NCI-H774 (cell line): ENCODE measurements at regions not wholly inside any gene's neighbourhood (a gene's known extent, or its start where the extent isn't known, plus 50 kb on each side); places are given as distances from the start of the nearest gene placed in this dataset.
"Not testable (repeated sequence)": the region's sequence is repeated elsewhere in the genome, so short reads cannot be mapped to it uniquely, and the experiment has no call there.

Experiments used
- DNase-seq: peaks from one replicate; lab custom pipeline; 2025; lab: John Stamatoyannopoulos, UW

DNA sequence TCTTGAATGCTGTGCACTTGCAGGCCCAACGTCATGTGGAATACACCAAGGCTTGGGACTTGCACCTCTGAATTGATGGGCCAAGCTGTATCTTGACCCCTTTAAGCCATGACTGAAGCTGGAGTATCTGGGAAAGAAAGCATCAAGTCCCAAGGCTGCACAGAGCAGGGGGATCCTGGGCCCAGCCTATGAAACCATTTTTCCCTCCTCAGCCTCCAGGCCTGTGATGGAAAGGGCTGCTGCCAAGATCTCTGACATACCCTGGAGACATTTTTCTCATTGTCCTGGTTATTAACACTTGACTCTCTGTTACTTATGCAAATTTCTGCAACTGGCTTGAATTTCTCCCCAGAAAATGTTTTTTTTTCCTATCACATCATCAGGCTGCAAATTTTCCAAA is 174.0 kb upstream of the SNX2 start:
- no peak for DNase-seq

DNA sequence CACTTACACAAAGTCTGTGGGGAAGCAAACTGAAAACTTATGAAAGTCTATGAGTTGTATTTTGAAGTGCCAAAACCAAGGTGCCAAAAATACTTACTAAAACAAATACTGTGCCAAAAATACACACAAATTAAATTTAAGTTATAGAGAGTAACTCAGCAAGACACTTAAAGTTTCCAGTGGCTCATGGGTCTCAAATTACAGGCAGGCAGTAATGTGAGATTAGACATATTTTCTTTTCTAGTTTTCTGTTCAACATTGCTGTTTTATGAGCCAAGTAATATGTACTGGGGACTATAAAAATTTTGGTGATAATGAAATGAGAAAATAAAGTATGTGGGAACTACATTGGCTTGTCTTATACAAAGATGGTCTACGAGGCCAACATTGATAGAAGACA is 172.2 kb upstream of the SNX2 start:
- no peak for DNase-seq

DNA sequence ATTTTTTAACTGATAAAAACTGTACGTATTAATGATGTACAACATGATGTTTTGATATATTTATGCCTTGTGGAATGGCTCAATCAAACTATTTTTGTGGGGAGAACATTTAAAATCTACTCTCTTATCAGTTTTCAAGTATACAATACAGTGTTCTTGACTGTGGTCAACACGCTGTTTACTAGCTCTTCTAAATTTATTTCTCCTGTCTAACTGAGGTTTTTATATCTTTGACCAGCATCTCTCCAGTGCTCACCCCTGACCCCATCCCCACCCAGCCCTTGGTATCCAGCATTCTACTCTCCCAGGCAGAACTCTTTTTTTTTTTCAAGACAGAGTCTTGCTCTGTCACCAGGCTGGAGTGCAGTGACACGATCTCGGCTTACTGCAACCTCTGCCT is 169.6 kb upstream of the SNX2 start:
- DNase-seq: no peak

DNA sequence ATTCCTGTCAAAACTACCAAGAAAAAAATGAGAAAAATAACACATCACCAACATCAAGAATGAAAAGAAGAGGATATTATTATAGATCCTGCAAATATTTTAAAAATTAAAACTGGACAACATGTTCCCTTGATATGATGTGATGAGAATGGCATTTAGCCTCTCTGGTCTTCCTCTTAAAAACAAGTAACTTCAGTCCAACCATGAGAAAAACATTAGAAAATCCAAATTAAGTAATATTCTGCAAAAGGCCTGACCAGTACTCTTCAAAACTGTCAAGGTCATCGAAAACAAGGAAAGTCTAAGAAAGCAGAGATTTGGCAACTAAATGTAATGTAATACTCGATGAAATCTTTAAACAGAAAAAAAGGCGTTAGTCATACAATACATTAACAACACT is 167.1 kb upstream of the SNX2 start:
- DNase-seq: no peak

DNA sequence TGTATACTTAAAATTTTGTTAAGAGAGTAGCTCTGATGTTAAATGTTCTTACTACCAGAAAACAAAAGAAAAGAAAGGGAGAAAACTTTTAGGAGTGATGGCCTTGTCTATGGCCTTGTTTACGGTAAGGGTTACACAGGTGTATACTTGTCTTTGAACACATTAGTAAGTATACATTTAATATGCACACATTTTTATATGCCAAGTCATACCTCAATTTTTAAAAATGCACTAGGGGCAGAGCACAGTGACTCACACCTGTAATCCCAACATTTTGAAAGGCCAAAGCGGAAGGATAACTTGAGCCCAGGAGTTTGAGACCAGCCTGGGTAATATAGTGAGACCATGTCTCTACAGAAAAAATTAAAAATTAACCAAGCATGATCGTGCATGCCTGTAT is 166.7 kb upstream of the SNX2 start:
- DNase-seq: no peak

DNA sequence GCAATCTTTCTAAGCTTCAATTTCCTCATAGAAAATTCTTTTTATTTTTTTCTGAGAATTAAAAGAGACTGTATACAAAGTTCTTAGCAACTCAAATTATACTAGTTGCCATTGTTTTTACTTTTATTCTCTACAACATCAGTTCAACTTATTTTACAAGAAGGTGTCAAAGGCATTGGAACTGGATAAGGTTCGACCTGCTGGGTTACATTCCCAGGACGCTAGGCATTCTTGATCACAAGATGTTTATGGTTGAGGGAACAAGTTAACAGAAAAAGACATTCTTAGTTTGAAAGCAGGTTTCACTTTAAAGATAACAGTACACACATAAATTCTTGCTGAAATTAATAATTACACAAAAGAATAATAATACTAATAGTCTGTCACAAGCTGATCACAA is 163.5 kb upstream of the SNX2 start:
- DNase-seq: no peak

DNA sequence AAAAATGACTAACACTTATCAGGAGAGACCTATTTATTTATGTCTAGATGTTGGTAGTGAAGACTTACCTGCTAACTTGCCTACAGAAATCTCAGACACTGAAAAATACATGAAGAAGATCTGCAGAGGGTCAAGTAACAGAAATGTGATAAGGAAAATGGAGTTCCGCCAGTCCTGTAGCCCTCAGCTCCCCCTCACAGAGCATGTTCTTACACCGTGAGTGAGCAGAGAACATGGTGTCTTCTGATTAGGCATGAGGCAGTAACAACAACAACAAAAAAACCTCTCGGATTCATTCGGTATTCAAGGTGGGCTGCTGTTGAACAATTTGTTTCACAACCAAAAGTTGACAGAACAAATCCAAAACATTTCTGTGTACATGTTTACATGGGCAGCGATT is 162.0 kb upstream of the SNX2 start:
- no peak for DNase-seq

DNA sequence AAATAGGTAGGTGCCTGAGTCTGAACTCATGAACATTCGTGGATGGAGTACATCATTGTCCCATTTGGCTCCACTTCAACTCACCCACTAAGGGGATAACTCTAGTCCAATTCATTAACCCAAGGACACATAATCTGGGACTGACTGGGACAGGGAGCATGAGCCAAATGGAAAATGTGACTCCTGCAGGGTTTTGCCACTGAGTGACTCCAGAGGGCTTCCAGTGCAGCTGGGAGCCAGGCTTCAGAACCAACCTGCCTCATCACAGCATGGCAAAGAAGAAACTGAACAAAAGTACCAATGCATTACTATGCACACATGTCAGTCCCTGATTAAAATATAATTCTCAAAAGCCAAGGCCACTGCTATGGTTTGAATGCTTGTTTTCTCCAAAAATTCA is 159.7 kb upstream of the SNX2 start:
- DNase-seq: no peak

DNA sequence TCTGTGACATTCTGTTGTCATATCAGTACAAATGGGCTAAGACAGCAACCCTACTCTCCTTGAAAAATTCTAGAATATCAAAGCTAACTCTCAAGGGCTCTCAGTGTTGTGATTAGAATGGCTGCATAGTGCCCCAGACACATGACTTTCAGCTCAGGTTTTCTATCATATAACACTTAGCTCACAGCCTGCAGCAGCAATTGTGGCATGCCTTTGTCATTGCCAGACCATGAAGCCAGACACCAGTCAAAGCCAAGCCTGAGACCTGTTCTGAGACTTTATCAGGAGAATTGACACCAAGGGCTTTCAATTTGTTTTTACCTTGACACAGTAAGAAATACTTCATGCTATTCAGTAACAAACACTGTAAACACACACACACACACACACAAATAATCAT is 159.0 kb upstream of the SNX2 start:
- DNase-seq: no peak

DNA sequence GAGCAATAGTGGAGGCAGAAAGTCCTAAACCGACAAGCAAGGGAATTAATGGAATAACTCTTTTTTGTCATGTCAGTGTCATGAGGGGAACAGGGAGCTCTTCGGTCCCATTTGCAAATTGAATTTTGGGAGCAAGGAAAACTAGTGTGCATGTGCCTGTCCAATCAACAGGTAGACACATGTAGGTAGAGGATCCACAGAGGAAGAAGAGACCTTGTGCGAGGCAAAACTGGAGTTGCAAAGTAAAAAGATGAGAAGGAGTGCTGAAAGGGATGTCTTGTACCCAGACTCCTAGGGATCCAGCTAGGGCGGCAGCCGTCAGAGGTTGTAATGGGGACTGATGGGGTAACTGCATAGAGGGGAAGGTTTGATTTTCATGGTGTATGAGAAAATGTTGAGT is 156.8 kb upstream of the SNX2 start:
- not testable (repeated sequence) for DNase-seq

DNA sequence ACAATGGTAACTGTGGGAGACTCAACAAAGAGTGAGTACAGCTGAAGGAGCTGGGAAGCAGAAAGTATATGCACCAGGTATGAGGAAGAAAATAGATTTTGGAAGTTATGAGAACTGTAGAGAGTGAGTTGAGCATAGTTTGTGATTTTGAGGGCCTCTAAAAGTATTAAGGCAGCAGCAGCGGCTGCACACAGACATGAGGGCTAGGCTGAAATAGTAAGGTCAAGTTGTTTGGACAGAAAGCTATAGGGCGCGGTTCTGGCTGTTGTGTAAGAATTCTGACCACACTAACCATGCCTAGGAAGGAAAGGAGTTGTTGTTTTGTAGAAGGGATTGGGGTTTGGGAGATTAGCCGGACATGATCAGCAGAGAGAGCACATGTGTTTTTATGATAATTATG is 154.1 kb upstream of the SNX2 start:
- DNase-seq: not testable (repeated sequence)

DNA sequence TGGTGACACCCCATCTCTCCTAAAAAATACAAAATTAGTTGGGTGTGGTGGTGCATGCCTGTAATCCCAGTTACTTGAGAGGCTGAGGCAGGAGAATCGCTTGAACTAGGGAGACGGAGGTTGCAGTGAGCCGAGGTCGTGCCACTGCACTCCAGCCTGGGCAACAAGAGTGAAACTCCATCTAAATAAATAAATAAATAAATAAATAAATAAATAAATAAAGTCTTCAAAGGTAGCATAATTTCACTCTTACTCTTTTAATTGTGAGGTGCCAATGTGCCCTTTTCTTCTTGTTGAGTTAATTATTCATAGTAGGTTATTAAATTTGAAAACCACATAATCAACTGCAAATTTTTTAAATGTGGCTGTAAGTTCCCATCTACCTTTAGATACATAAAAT is 146.2 kb upstream of the SNX2 start:
- not testable (repeated sequence) for DNase-seq

DNA sequence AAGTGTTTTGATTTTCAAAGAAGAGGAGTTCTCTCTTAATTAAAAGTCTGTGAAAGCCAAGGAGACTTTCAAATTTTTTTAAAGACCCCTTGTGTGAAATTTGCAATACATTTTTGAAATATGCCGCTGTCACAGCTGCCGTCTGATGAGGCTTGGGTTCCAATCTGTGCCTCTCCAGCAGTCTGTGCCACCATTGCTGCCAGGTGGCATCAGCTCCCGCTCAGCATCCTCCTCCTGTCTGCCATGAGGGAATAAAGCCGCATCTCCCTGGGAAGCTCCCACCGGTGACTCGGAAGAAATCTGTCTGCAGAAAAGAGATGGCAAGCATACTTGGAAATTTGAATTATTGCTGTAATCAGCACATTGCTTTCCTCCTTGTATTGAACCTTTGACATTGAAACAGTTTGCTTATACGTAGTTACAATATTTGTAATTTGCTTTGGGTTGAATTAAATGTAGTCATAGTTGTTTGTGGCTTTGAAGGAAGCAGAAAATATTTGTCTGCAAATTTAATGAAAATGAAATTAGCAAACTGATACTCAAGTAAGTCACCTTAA is 145.7 kb upstream of the SNX2 start:
- no peak for DNase-seq

DNA sequence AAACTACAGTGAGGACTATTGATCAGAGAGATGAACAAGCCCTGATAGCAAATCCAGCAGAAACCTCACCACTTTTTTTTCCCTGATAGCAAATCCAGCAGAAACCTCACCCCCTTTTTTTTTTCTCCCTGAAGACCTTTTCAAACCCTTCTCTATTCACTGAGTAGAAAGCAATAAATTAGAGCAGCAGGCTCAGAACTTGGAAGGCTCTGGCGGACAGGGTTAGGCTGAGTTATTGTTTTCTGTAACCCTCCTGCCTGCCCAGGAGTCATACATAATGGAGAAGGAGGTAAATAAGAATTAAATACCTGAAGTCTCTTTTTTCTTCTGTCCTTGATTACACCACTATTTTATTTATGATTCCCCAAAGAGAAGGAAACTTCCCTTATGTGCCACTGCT is 136.3 kb upstream of the SNX2 start:
- no peak for DNase-seq

DNA sequence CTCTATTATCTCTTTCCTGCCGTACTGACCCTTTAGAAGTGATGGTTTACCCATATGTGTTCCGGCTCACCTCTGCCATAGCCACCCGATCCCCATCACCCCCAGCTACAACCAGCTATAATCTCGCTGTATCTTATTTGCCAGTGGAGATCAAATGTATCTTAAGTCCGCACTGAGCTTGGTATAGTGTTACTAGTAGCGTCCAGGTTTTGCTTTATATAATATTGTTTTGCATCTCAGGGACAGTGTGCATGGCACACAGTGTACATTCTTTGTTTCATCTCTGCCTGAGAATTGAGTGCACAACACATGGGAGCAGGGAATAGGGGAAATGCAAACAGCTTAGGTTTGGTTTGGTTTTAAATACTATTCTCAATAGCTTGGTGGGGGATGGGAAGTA is 135.8 kb upstream of the SNX2 start:
- no peak for DNase-seq

DNA sequence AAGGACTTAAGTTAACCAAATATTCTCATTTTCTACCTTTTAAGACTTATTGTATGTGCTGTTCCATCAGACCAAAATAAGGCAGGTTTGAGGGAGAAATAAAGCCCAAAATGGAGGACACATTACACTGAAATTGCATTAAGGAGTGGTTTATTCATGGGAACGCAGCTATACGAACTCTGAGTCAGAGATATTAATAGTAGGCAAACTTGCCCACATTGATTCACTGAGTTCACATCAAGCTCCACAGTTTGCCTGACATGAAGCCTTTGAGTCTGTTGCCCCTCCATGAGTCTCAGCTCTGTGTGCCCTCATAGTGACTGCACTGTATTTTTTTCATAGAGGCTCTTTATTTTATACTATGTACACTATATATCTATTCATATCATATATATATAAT is 135.0 kb upstream of the SNX2 start:
- no peak for DNase-seq

DNA sequence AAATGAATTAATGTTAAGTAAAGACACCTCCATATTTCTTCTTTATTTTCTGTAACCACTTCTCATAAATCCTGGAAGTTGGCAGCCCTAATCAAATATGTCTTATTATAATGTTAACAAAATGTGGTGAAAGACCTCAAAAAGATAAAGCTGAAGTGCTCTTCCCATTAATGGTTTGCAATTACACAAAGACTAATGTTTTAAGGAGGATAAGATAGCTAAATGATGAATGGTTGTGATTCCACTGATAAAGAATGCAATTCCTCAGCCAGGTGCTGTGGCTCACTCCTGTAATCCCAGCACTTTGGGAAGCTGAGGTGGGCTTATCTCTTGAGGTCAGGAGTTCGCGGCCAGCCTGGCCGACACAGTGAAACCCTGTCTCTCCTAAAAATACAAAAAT is 125.8 kb upstream of the SNX2 start:
- DNase-seq: no peak

DNA sequence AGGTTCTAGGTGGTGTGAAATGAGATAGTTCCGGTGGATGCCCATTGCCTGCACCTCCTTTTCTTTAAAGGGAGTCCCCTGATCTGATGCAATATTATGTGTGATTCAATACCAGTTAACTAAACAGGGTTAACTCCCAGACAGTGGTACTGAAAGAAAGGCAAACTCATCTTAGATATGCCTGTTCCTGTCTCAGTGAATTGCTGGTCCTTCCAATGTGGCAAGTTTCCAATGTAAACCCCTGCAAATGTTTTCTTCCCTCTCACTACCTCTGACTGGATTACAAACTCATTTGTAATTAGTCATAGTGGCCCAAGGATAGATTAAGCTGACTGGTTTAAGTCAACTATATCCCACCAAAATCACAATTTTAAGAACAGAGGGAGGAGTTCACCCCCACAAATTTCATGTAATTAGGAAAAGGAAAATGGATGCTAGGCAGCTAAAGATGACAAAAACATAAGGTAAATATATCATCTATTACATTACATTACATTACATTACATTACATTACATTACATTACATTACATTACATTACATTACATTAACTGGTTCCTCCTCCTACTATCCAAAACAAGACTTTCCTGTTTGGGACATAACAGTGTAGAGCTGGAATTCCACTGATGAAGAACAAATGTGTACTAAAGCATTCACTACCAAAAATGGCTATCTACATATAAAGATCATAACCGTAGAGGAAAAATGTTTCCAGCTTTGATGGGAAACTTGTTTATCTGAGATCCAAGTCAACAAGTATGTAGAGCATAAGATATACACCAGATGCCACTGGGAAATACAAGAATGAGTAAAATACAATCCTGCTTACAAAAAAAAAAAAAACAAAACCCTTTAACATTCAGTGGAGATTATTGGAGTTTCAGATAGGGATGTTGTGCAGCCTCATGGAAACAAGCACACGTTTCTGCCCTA is 121.5 kb upstream of the SNX2 start:
- DNase-seq: no peak

DNA sequence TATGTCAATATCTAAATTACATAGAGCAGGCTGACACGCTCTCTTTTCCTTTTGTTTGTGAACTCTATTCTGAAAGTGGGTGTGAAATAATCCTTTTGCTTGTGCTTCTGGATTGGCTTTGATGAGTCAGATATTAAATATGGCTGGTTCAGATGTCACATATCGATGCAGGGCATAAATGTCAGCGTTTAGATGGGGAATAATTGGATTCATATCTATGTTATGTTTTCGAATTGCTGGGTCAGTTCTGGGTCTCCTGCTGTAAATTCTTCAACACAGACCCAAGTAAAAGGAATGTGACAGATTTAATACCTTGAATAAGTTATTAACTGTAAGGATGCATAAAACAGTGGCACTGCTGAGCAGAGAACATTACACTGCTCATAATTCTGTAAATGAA is 118.7 kb upstream of the SNX2 start:
- no peak for DNase-seq

DNA sequence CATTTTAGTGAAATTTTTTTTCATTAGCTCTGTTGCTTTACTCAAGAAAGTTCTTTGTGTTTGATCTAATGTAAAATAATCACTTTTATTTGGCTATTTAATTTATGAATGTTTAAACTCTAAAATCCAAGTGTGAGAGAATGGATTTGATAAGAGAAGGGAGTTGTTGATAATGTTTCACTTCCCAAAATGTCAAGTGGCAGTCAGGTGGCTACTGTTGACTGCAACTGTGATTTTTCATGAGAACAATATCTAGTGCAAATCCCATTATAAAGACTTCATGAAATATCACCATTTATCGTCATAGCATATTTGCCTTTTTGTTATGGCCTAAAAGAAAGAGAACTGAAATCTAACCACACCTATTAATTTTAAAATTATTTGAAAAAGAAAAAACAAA is 118.3 kb upstream of the SNX2 start:
- no peak for DNase-seq

DNA sequence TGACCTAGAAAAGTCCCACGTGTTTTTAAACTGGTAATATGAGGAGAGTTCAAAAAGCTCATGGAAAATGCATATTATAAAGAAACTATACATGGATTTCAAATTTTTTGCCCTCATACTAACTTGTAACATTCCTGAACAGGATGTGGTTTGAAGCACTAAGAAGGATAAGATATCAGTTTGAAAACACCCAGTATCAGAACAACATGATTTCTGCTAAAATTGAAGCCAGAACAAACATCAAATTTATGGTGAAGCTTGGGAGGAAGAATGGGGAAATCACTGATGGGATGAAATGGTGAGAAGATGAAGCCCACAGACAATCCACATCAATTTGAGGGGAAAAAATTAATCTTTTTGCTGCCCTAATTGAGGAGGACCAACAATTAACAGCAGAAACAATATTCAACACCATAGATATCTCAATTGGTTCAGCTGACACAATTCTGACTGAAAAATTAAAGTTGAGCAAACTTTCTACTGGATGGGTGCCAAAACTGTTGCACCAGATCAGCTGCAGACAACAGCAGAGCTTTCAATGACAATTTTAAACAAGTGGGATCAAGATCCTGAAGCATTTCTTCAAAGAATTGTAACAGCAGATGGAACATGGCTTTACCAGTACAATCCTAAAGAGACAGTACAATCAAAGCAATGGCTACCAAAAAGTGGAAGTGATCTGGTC is 113.2 kb upstream of the SNX2 start:
- DNase-seq: no peak

DNA sequence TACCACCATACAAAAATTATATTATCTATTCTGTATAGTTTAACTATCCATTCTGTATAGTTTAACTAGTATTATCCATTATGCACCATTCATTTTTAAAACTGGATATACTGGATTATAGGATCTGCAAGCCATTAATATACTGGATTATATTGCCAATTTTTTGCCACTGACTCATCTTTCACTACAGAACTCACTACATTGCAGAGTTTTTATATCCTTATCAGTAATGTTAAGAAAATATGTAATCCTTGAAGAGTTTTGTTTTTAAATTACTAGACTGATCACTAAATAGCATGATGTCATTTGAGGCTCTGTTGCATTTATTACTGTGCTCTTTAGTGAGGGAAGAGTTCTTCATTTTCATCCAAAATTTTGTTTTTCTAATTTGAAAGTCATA is 109.8 kb upstream of the SNX2 start:
- DNase-seq: no peak

DNA sequence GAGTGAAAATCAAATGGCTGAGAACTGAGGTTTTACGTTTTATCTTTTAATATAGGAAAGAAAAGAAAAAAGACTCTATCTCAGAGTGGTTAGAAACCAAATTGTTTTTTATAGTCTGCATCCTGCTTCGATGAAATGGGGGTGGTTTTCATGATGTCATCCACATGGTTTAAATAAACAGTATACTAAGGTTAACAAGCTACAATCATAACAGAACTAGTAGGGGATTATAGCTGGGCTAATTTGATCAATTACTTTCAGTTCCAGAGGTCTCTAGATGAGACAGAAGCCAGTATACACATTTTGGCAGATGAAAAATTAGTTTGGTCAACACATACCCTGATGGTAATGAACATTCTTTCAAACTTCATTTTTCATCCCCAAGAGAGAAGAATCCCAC is 106.3 kb upstream of the SNX2 start:
- no peak for DNase-seq
